Astrocyte of the hippocampus (primary cell): ENCODE measurements at regions not wholly inside any gene's neighbourhood (a gene's known extent, or its start where the extent isn't known, plus 50 kb on each side); places are given as distances from the start of the nearest gene placed in this dataset.

Experiments used
- DNase-seq: peaks from one replicate; pipeline ENCODE4 v3.0.0; 2011; ENCODE audit warnings: low read depth, low spot score

GRCh38 chr15:39176030-39176429, 404.8 kb upstream of the THBS1 start:
- DNase-seq, result no peak

- no peak for DNase-seq
These were observed 403.3 kb upstream of the THBS1 start for GRCh38 chr15:39177561-39177960.

GRCh38 chr15:39180030-39180429, 400.8 kb upstream of the THBS1 start:
- no peak for DNase-seq

GRCh38 chr15:39180483-39180933, 400.4 kb upstream of the THBS1 start:
- DNase-seq, result no peak

GRCh38 chr15:39181056-39181747, 399.7 kb upstream of the THBS1 start:
- no peak for DNase-seq

- no peak for DNase-seq
These were observed 398.9 kb upstream of the THBS1 start for GRCh38 chr15:39181940-39182339.

GRCh38 chr15:39183164-39183881, 397.6 kb upstream of the THBS1 start:
- no peak for DNase-seq

- DNase-seq, result no peak
These were observed 396.0 kb upstream of the THBS1 start for GRCh38 chr15:39184701-39185390.

- no peak for DNase-seq
These were observed 392.6 kb upstream of the THBS1 start for GRCh38 chr15:39188314-39188713.

- DNase-seq, result peak; percentile 78
These were observed 391.9 kb upstream of the THBS1 start for GRCh38 chr15:39188930-39189329.

- peak; percentile 69 for DNase-seq
These were observed 389.0 kb upstream of the THBS1 start for GRCh38 chr15:39191871-39192291.

GRCh38 chr15:39192351-39192750, 388.5 kb upstream of the THBS1 start:
- no peak for DNase-seq

GRCh38 chr15:39192979-39193560, 387.8 kb upstream of the THBS1 start:
- DNase-seq, result no peak

- no peak for DNase-seq
These were observed 387.3 kb upstream of the THBS1 start for GRCh38 chr15:39193611-39194010.

GRCh38 chr15:39194106-39194830, 386.6 kb upstream of the THBS1 start:
- DNase-seq, result peak; percentile 36

GRCh38 chr15:39195961-39196486, 384.9 kb upstream of the THBS1 start:
- peak; percentile 67 for DNase-seq

GRCh38 chr15:39198044-39199000, 382.6 kb upstream of the THBS1 start:
- DNase-seq, result no peak

- DNase-seq, result peak; percentile 51
These were observed 381.8 kb upstream of the THBS1 start for GRCh38 chr15:39199076-39199475.

GRCh38 chr15:39200586-39200985, 380.3 kb upstream of the THBS1 start:
- DNase-seq, result no peak

- DNase-seq, result no peak
These were observed 378.2 kb upstream of the THBS1 start for GRCh38 chr15:39202641-39203040.
